ENCODE measurements at regions not wholly inside any gene's neighbourhood (a gene's known extent, or its start where the extent isn't known, plus 50 kb on each side); places are given as distances from the start of the nearest gene placed in this dataset.

DNA sequence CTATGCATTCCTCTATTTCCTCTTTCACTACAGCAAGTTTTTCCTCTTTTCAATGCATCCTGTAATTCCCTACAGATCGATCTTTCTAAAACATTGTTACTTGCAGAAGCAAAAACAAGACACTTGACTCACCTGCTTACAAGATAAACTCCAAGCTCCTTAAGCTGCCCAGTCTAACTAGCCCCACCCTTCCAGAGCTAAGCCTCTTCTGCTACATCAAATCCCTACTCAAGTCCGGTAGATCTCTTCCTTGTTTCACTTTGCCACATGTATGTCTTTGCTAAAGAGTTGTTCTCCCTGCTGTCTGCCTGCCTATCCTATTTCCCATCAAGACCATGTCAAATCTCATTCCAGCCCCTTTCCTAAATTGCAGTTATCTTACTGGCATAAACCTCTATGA, 724.8 kb downstream of the C12orf50 start:
- Histone ChIP-seq H3K36me3 (no peaks in the 10 kb centered on the region), H3K27me3 (ENCODE audit: low read depth) (no peaks in the 10 kb centered on the region), H3K4me3 (no peak overlapping the region), H3K27ac (no peak overlapping the region), H3K4me1 (no peaks in the 10 kb centered on the region), H3K9me3 (no peaks in the 10 kb centered on the region)
- no peak for DNase-seq
- ATAC-seq: no peak
- TF ChIP-seq, protein P1, sequence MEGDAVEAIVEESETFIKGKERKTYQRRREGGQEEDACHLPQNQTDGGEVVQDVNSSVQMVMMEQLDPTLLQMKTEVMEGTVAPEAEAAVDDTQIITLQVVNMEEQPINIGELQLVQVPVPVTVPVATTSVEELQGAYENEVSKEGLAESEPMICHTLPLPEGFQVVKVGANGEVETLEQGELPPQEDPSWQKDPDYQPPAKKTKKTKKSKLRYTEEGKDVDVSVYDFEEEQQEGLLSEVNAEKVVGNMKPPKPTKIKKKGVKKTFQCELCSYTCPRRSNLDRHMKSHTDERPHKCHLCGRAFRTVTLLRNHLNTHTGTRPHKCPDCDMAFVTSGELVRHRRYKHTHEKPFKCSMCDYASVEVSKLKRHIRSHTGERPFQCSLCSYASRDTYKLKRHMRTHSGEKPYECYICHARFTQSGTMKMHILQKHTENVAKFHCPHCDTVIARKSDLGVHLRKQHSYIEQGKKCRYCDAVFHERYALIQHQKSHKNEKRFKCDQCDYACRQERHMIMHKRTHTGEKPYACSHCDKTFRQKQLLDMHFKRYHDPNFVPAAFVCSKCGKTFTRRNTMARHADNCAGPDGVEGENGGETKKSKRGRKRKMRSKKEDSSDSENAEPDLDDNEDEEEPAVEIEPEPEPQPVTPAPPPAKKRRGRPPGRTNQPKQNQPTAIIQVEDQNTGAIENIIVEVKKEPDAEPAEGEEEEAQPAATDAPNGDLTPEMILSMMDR (IDR thresholded peaks at IDR 0.05): no peak
- intact Hi-C loops (cut with DNase I): no loop called here

DNA sequence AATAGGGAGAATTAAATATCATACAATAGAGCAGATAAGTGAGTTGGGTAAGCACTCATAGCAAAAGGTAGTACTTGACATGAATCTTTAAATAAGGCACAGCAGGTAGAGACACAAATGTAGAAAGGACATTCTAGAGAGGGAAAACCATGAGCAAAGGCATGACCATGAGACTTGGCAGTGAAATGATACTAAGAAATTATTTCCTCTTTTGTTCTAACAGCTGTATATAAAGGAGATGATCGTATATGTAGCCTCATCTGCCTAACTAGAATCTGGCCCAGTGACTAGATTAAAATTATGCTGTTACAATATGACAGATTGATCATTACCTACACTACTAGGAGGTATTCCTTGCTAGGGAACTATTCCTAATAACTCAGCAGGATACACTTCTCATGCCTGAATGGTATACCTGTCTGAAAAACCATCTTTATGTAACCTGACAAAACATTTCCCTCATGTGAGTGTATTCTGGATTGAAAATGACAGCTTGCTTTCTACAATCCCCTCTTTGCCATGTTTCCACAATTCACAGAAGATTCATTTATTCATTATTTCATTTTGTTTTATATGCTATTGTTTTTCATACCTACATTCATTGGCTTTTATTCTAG, 725.7 kb downstream of the C12orf50 start:
- Histone ChIP-seq H3K27me3 (ENCODE audit: low read depth) (no peaks in the 10 kb centered on the region), H3K27ac (no peak overlapping the region), H3K4me1 (no peaks in the 10 kb centered on the region), H3K9me3 (no peaks in the 10 kb centered on the region), H3K4me3 (no peak overlapping the region), H3K36me3 (no peaks in the 10 kb centered on the region)
- ATAC-seq (no peak), DNase-seq (no peak)
- intact Hi-C loops (cut with DNase I): no loop called here
- TF ChIP-seq, protein P1 (IDR thresholded peaks at IDR 0.05): no peak

DNA sequence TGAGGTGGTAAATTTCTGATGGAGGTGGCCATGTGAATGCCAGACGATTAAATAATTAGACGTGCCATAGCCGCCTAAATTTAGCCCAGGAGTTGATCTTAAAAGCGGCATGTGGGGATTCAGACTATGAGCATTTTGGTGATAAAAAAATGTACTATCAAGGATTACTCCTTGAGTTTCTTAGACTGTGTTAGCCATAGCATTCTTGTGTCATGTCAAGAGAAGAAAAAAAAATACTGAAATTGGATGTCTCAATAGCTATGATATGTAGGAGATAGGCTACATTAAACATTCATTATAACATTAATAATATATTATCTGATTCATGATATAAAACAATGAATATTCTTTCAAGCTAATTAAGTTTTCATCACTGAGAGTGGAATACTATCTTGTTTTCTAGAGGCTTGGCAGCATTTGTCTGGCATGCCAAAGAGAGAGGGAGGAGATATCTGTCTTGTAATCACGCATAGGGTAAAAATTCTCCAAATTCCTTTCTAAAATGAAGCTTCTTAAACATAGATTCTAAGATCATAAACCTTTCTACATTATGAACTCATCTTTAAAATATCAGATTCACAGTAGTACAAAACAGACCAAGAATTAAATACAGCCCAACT, 727.0 kb downstream of the C12orf50 start:
- H3K27me3 ChIP-seq (ENCODE audit: low read depth): no peaks in the 10 kb centered on the region

DNA sequence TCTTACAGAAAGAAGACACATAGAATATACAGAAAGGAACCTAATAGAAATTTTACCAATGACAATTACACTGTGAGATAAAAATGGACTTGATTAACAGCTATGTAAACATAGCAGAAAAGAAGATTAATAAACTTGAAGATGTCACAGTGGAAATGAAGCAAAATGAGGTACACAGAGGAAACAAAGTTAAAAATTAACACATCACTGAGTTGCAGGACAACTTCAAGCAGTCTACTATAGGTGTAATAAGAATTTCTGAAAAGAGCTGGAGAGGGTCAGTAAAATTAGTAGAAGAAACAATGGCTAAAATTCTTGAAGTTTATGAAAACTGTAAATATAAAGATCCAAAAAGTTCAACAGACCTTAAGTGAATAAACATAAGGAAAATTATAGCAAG, 738.7 kb downstream of the C12orf50 start:
- TF ChIP-seq, protein P1 (IDR thresholded peaks at IDR 0.05): no peak
- intact Hi-C loops (cut with DNase I): no loop called here
- DNase-seq (no peak), ATAC-seq (no peak)
- H3K4me3 ChIP-seq: no peak overlapping the region
- H3K36me3 ChIP-seq: no peaks in the 10 kb centered on the region
- H3K9me3 ChIP-seq: no peaks in the 10 kb centered on the region
- no peaks in the 10 kb centered on the region for H3K4me1 ChIP-seq
- H3K27me3 ChIP-seq (ENCODE audit: low read depth): no peaks in the 10 kb centered on the region
- no peak overlapping the region for H3K27ac ChIP-seq

More for the DNA sequence above, 727.0 kb downstream of the C12orf50 start:
- TF ChIP-seq, protein P1 (IDR thresholded peaks at IDR 0.05): no peak
- DNase-seq (no peak), ATAC-seq (no peak)
- Histone ChIP-seq H3K4me3 (no peak overlapping the region), H3K27ac (no peak overlapping the region), H3K36me3 (no peaks in the 10 kb centered on the region), H3K4me1 (no peaks in the 10 kb centered on the region), H3K9me3 (no peaks in the 10 kb centered on the region)
- intact Hi-C loops (cut with DNase I): no loop called here

DNA sequence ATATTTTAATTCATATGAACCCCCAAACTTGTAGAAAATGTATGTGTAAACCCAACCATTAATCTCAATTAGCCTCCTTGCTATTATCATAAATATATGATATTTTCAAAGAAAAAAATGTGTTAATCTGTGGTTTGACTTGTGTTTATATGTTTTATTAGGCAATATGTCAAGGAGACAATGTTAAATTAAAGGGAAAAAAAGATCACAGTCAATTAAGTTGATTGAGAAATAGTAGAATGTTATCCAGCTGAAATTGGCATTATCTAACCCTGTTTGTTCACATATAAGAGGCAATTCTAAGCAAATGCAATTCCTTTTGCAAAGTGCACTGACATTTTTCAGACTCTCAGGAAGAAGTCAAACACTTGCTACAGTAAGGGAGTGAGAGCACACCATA, 745.3 kb downstream of the C12orf50 start:
- TF ChIP-seq, protein P1 (IDR thresholded peaks at IDR 0.05): no peak
- DNase-seq: no peak

More for the DNA sequence above, 745.3 kb downstream of the C12orf50 start:
- Histone ChIP-seq H3K4me3 (no peak overlapping the region), H3K36me3 (no peaks in the 10 kb centered on the region), H3K4me1 (no peaks in the 10 kb centered on the region), H3K27me3 (ENCODE audit: low read depth) (no peaks in the 10 kb centered on the region), H3K27ac (no peak overlapping the region), H3K9me3 (no peaks in the 10 kb centered on the region)
- intact Hi-C loops (cut with DNase I): no loop called here
- no peak for ATAC-seq
